ENCODE measurements at regions not wholly inside any gene's neighbourhood (a gene's known extent, or its start where the extent isn't known, plus 50 kb on each side); places are given as distances from the start of the nearest gene placed in this dataset.

GRCh38 chr6:105601541-105602236 lies 198.8 kb upstream of the PREP start:
- intact Hi-C loops (cut with DNase I) = no loop called here
- 67 to 80% methylated on average over 7 of the region's 7 CpGs for WGBS, 2 donors
- no peaks in the 10 kb centered on the region for H3K9me3 ChIP-seq
- H3K4me1 ChIP-seq = peaks cover 7 to 8% of the 10 kb centered on the region in 2 donors
- no peak for TF ChIP-seq POLR2A (IDR thresholded peaks at IDR 0.05)
- no peak for TF ChIP-seq CTCF (IDR thresholded peaks at IDR 0.05)
- DNase-seq = peak; percentile 14 to 32
- H3K27me3 ChIP-seq = no peaks in the 10 kb centered on the region
- H3K36me3 ChIP-seq = no peaks in the 10 kb centered on the region
- H3K4me3 ChIP-seq (replicated peaks in 1 of 3) = no peak overlapping the region
- H3K27ac ChIP-seq = peak overlapping the region in 2 of 3 donors; percentile 7 to 32

GRCh38 chr6:105600336-105601260 lies 197.7 kb upstream of the PREP start:
- no peaks in the 10 kb centered on the region for H3K9me3 ChIP-seq
- no peak overlapping the region for H3K4me3 ChIP-seq (replicated peaks in 1 of 3)
- DNase-seq = no peak
- intact Hi-C loops (cut with DNase I) = no loop called here
- H3K4me1 ChIP-seq = peaks cover 7 to 8% of the 10 kb centered on the region in 2 donors
- no peak for TF ChIP-seq POLR2A (IDR thresholded peaks at IDR 0.05)
- TF ChIP-seq CTCF (IDR thresholded peaks at IDR 0.05) = no peak
- WGBS, 2 donors = 81 to 86% methylated on average over 9 of the region's 9 CpGs
- H3K27me3 ChIP-seq = no peaks in the 10 kb centered on the region
- peak overlapping the region in 2 of 3 donors; percentile 6 to 32 for H3K27ac ChIP-seq
- no peaks in the 10 kb centered on the region for H3K36me3 ChIP-seq

GRCh38 chr6:105598264-105598663 lies 195.4 kb upstream of the PREP start:
- H3K27ac ChIP-seq = no peak overlapping the region
- 97 to 98% methylated on average over 3 of the region's 3 CpGs for WGBS, 2 donors
- no peak overlapping the region for H3K4me3 ChIP-seq (replicated peaks in 1 of 3)
- H3K27me3 ChIP-seq = no peaks in the 10 kb centered on the region
- no peak for TF ChIP-seq POLR2A (IDR thresholded peaks at IDR 0.05)
- TF ChIP-seq CTCF (IDR thresholded peaks at IDR 0.05) = no peak
- no peaks in the 10 kb centered on the region for H3K36me3 ChIP-seq
- DNase-seq = no peak
- peaks cover 12 to 19% of the 10 kb centered on the region in 2 donors for H3K4me1 ChIP-seq
- H3K9me3 ChIP-seq = no peaks in the 10 kb centered on the region
- intact Hi-C loops (cut with DNase I) = no loop called here

- Histone ChIP-seq H3K4me1 (peaks cover 12 to 19% of the 10 kb centered on the region in 2 donors), H3K9me3 (no peaks in the 10 kb centered on the region), H3K36me3 (no peaks in the 10 kb centered on the region), H3K27ac (no peak overlapping the region), H3K4me3 (replicated peaks in 1 of 3) (no peak overlapping the region), H3K27me3 (no peaks in the 10 kb centered on the region)
- TF ChIP-seq POLR2A (IDR thresholded peaks at IDR 0.05) = no peak
- no peak for TF ChIP-seq CTCF (IDR thresholded peaks at IDR 0.05)
- DNase-seq = no peak
- intact Hi-C loops (cut with DNase I) = no loop called here
- 60 to 63% methylated on average over 4 of the region's 4 CpGs for WGBS, 2 donors
Measured at GRCh38 chr6:105596284-105596755, 193.4 kb upstream of the PREP start.

Measured in thyroid gland (tissue), 4 donors.